Lower leg skin (tissue), 3 donors: ENCODE measurements at regions not wholly inside any gene's neighbourhood (a gene's known extent, or its start where the extent isn't known, plus 50 kb on each side); places are given as distances from the start of the nearest gene placed in this dataset.
"Not testable (repeated sequence)": the region's sequence is repeated elsewhere in the genome, so short reads cannot be mapped to it uniquely, and the experiment has no call there.

Source experiments
- CTCF ChIP-seq, 3 donors: fragments of 450-650 bp; IDR thresholded peaks; one replicate each; pipeline ENCODE4 v1.5.1; 2016; ENCODE audit warnings: antibody characterized with exemption in 3 of 3, mild to moderate bottlenecking in 3 of 3, moderate library complexity in 2 of 3
- POLR2A ChIP-seq, 2 donors: fragments of 450-650 bp; IDR thresholded peaks; one replicate each; pipeline ENCODE4 v1.6.1; 2016 to 2017; ENCODE audit warnings: antibody characterized with exemption in 2 of 2, mild to moderate bottlenecking in 1 of 2, moderate library complexity in 1 of 2

- not testable (repeated sequence) for TF ChIP-seq CTCF, POLR2A (IDR thresholded peaks at IDR 0.05)
Measured at GRCh38 chr3:82542556-82542955, 781.1 kb upstream of the GBE1 start.
